ENCODE measurements at regions not wholly inside any gene's neighbourhood (a gene's known extent, or its start where the extent isn't known, plus 50 kb on each side); places are given as distances from the start of the nearest gene placed in this dataset.

DNA sequence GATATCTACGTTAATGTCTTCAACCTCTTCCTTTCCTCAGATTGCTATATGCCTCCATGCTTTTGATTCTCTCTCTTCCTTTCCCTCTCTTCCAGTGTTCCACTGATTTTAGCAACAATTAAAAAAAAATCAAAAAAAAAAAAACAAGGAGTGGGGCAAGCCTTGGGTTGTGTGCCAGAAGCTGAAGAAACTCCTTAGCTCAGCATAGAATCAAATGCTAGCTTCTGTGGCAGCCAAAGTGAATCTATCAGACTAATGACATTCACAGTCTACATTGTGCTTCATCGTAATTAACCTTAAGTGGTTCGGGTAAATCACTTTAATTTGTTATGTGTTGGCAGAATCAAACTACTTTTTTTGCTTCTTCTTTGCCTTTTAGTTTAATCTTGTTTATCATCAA, 237.3 kb downstream of the TMEM167A start:
- no peak for DNase-seq (ENCODE audit: low read depth, low spot score)
- Histone ChIP-seq H3K27ac (ENCODE audit: low read length) (no peak overlapping the region), H3K4me1 (ENCODE audit: control insufficient read depth, insufficient read depth, low read length) (no peaks in the 10 kb centered on the region), H3K27me3 (ENCODE audit: control insufficient read depth, insufficient read depth, low read length) (no peaks in the 10 kb centered on the region), H3K9me3 (ENCODE audit: control insufficient read depth, insufficient read depth, low read depth, low read length) (no peaks in the 10 kb centered on the region), H3K36me3 (ENCODE audit: control insufficient read depth, insufficient read depth, low read length) (no peaks in the 10 kb centered on the region), H3K4me3 (ENCODE audit: low read depth in 2 of 2, low read length in 2 of 2) (no peak overlapping the region)
- ChIA-PET POLR2A (no interaction called here), CTCF (no interaction called here)
- TF ChIP-seq POLR2AphosphoS5 (IDR thresholded peaks at IDR 0.05; ENCODE audit: low read depth, low read length), result no peak
- TF ChIP-seq SIN3A (IDR thresholded peaks at IDR 0.05; ENCODE audit: borderline replicate concordance, insufficient read depth, low read depth, low read length), result no peak
- TF ChIP-seq, protein P1, sequence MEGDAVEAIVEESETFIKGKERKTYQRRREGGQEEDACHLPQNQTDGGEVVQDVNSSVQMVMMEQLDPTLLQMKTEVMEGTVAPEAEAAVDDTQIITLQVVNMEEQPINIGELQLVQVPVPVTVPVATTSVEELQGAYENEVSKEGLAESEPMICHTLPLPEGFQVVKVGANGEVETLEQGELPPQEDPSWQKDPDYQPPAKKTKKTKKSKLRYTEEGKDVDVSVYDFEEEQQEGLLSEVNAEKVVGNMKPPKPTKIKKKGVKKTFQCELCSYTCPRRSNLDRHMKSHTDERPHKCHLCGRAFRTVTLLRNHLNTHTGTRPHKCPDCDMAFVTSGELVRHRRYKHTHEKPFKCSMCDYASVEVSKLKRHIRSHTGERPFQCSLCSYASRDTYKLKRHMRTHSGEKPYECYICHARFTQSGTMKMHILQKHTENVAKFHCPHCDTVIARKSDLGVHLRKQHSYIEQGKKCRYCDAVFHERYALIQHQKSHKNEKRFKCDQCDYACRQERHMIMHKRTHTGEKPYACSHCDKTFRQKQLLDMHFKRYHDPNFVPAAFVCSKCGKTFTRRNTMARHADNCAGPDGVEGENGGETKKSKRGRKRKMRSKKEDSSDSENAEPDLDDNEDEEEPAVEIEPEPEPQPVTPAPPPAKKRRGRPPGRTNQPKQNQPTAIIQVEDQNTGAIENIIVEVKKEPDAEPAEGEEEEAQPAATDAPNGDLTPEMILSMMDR (IDR thresholded peaks at IDR 0.05), result no peak
- TF ChIP-seq TCF7L2 (IDR thresholded peaks at IDR 0.05; ENCODE audit: low read depth, low read length), result no peak
- TF ChIP-seq, protein P2, sequence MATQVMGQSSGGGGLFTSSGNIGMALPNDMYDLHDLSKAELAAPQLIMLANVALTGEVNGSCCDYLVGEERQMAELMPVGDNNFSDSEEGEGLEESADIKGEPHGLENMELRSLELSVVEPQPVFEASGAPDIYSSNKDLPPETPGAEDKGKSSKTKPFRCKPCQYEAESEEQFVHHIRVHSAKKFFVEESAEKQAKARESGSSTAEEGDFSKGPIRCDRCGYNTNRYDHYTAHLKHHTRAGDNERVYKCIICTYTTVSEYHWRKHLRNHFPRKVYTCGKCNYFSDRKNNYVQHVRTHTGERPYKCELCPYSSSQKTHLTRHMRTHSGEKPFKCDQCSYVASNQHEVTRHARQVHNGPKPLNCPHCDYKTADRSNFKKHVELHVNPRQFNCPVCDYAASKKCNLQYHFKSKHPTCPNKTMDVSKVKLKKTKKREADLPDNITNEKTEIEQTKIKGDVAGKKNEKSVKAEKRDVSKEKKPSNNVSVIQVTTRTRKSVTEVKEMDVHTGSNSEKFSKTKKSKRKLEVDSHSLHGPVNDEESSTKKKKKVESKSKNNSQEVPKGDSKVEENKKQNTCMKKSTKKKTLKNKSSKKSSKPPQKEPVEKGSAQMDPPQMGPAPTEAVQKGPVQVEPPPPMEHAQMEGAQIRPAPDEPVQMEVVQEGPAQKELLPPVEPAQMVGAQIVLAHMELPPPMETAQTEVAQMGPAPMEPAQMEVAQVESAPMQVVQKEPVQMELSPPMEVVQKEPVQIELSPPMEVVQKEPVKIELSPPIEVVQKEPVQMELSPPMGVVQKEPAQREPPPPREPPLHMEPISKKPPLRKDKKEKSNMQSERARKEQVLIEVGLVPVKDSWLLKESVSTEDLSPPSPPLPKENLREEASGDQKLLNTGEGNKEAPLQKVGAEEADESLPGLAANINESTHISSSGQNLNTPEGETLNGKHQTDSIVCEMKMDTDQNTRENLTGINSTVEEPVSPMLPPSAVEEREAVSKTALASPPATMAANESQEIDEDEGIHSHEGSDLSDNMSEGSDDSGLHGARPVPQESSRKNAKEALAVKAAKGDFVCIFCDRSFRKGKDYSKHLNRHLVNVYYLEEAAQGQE (IDR thresholded peaks at IDR 0.05; ENCODE audit: insufficient read depth in 1 of 2, low read depth in 2 of 2, low read length in 1 of 2), result no peak
- in situ Hi-C loops (cut with HindIII; ENCODE audit: low pct_unique_long_range_greater_than_20kb, low sequenced_read_pairs) (no loop called here), intact Hi-C loops (cut with micrococcal nuclease; ENCODE audit: unreplicated experiment) (no loop called here)
- no peak for ATAC-seq
- BruUV-seq (replicated peaks), result no TSS peak

DNA sequence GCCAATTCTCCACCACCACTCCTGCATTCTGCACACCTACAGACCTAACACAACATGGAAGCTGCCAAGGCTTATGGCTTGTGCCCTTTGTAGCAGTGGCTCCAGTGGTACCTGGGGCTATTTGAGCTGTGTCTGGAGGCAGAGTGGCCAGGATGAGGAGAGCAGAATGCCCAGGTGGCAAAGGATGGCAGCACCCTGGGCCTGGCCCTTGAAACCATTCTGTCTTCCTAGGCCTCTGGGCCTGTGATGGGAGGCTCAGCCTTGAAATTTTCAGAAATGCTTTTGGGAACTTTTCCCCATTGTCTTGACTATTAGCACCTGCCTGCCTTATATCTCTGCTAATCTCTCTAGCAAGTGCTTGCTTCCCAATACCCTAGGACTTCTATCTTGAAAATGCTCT, 241.7 kb downstream of the TMEM167A start:
- no peaks in the 10 kb centered on the region for H3K9me3 ChIP-seq (ENCODE audit: control insufficient read depth, insufficient read depth, low read depth, low read length)
- no TSS peak for BruUV-seq (replicated peaks)
- intact Hi-C loops (cut with micrococcal nuclease; ENCODE audit: unreplicated experiment) (no loop called here), in situ Hi-C loops (cut with HindIII; ENCODE audit: low pct_unique_long_range_greater_than_20kb, low sequenced_read_pairs) (no loop called here)
- no peak for TF ChIP-seq TCF7L2 (IDR thresholded peaks at IDR 0.05; ENCODE audit: low read depth, low read length)
- no peaks in the 10 kb centered on the region for H3K27me3 ChIP-seq (ENCODE audit: control insufficient read depth, insufficient read depth, low read length)
- H3K4me1 ChIP-seq (ENCODE audit: control insufficient read depth, insufficient read depth, low read length), result no peaks in the 10 kb centered on the region
- H3K4me3 ChIP-seq (ENCODE audit: low read depth in 2 of 2, low read length in 2 of 2), result no peak overlapping the region
- ChIA-PET CTCF (no interaction called here), POLR2A (no interaction called here)
- H3K27ac ChIP-seq (ENCODE audit: low read length), result no peak overlapping the region
- no peak for DNase-seq (ENCODE audit: low read depth, low spot score)
- no peak for ATAC-seq
- no peaks in the 10 kb centered on the region for H3K36me3 ChIP-seq (ENCODE audit: control insufficient read depth, insufficient read depth, low read length)

DNA sequence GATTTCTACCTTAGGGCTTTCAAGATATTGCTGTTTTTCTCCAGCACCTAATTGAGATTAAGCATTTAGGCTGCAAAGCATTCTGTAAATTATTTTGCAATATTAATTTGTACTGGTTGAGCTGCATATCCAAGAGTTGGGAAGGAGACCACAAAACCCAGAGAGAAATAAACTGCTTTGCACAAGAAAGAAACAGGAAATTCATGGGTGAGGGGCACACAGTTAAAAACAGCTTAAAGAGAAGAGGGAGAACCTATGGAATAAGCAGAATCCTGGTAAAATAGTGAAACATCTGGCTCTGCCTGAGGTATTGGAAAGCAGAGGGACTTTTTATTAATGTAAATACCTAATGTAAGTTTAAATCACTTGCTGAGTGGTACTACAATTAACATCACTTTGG, 243.0 kb downstream of the TMEM167A start:
- ChIA-PET CTCF (no interaction called here), POLR2A (no interaction called here)
- H3K4me3 ChIP-seq (ENCODE audit: low read depth in 2 of 2, low read length in 2 of 2), result no peak overlapping the region
- BruUV-seq (replicated peaks), result no TSS peak
- no peaks in the 10 kb centered on the region for H3K4me1 ChIP-seq (ENCODE audit: control insufficient read depth, insufficient read depth, low read length)
- TF ChIP-seq POLR2AphosphoS5 (IDR thresholded peaks at IDR 0.05; ENCODE audit: low read depth, low read length) (no peak), TCF7L2 (IDR thresholded peaks at IDR 0.05; ENCODE audit: low read depth, low read length) (no peak)
- in situ Hi-C loops (cut with HindIII; ENCODE audit: low pct_unique_long_range_greater_than_20kb, low sequenced_read_pairs) (no loop called here), intact Hi-C loops (cut with micrococcal nuclease; ENCODE audit: unreplicated experiment) (no loop called here)
- H3K9me3 ChIP-seq (ENCODE audit: control insufficient read depth, insufficient read depth, low read depth, low read length), result no peaks in the 10 kb centered on the region
- no peak overlapping the region for H3K27ac ChIP-seq (ENCODE audit: low read length)
- H3K36me3 ChIP-seq (ENCODE audit: control insufficient read depth, insufficient read depth, low read length), result no peaks in the 10 kb centered on the region
- DNase-seq (ENCODE audit: low read depth, low spot score) (no peak), ATAC-seq (no peak)
- no peaks in the 10 kb centered on the region for H3K27me3 ChIP-seq (ENCODE audit: control insufficient read depth, insufficient read depth, low read length)
